Suprapubic skin (tissue), 4 donors: ENCODE measurements at regions not wholly inside any gene's neighbourhood (a gene's known extent, or its start where the extent isn't known, plus 50 kb on each side); places are given as distances from the start of the nearest gene placed in this dataset.

Experiments
- DNase-seq, 2 donors: peaks; one replicate each; pipeline ENCODE4 v3.0.0-alpha.2; 2019; ENCODE audit warnings: low spot score in 2 of 2
- H3K27ac ChIP-seq: fragments of 200-600 bp; sonication (generic); one replicate; pipeline ENCODE4 v1.5.1; 2019
- H3K27me3 ChIP-seq: fragments of 200-600 bp; sonication (generic); one replicate; pipeline ENCODE4 v1.5.1; 2019
- H3K36me3 ChIP-seq: fragments of 200-600 bp; sonication (generic); one replicate; pipeline ENCODE4 v1.5.1; 2019
- H3K4me1 ChIP-seq: fragments of 200-600 bp; sonication (generic); one replicate; pipeline ENCODE4 v1.5.1; 2019
- H3K4me3 ChIP-seq: fragments of 200-600 bp; sonication (generic); one replicate; pipeline ENCODE4 v1.5.1; 2019; ENCODE audit warnings: mild to moderate bottlenecking
- H3K9me3 ChIP-seq: fragments of 200-600 bp; sonication (generic); one replicate; pipeline ENCODE4 v1.5.1; 2019
- CTCF ChIP-seq, 2 donors: fragments of 200-600 bp in 1 of 2; fragments of 450-650 bp in 1 of 2; sonication (generic) in 1 of 2; IDR thresholded peaks; one replicate each; pipeline ENCODE4 v1.5.1; 2016 to 2019; ENCODE audit warnings: antibody characterized with exemption in 2 of 2, mild to moderate bottlenecking in 1 of 2, moderate library complexity in 1 of 2
- EP300 ChIP-seq: sonication (generic); formaldehyde crosslinking; IDR thresholded peaks from one replicate; pipeline ENCODE4 v1.6.1; 2017; ENCODE audit warnings: antibody characterized with exemption
- POLR2A ChIP-seq, 2 donors: fragments of 450-650 bp; IDR thresholded peaks; one replicate each; pipeline ENCODE4 v1.6.1; 2017; ENCODE audit warnings: antibody characterized with exemption in 2 of 2, mild to moderate bottlenecking in 2 of 2, moderate library complexity in 2 of 2
- POLR2AphosphoS5 ChIP-seq, 3 donors: sonication (generic); formaldehyde crosslinking; IDR thresholded peaks; one replicate each; pipeline ENCODE4 v1.6.1; 2017; ENCODE audit warnings: antibody characterized with exemption in 3 of 3
- WGBS: methylation state at CpG from one replicate; pipeline ENCODE4 v1.1.5; 2018; 5-methylcytosine and 5-hydroxymethylcytosine counted together

- H3K4me3 ChIP-seq: no peak overlapping the region
- no peaks in the 10 kb centered on the region for H3K36me3 ChIP-seq
- no peaks in the 10 kb centered on the region for H3K4me1 ChIP-seq
- H3K27me3 ChIP-seq: no peaks in the 10 kb centered on the region
- H3K27ac ChIP-seq: no peak overlapping the region
- TF ChIP-seq EP300 (no peak), POLR2AphosphoS5 (IDR thresholded peaks at IDR 0.05) (no peak), POLR2A (IDR thresholded peaks at IDR 0.05) (no peak), CTCF (IDR thresholded peaks at IDR 0.05) (no peak)
- WGBS: 67% methylated on average over 9 of the region's 9 CpGs
- no peak for DNase-seq
- no peaks in the 10 kb centered on the region for H3K9me3 ChIP-seq
These were observed 204.7 kb downstream of the BCAT1 start for GRCh38 chr12:24743941-24744793.

- Histone ChIP-seq H3K27me3 (no peaks in the 10 kb centered on the region), H3K4me3 (no peak overlapping the region), H3K36me3 (no peaks in the 10 kb centered on the region), H3K4me1 (no peaks in the 10 kb centered on the region), H3K27ac (no peak overlapping the region), H3K9me3 (no peaks in the 10 kb centered on the region)
- WGBS: 78% methylated on average over 5 of the region's 5 CpGs
- DNase-seq: no peak
- TF ChIP-seq POLR2AphosphoS5 (IDR thresholded peaks at IDR 0.05): no peak
- TF ChIP-seq EP300: no peak
- TF ChIP-seq POLR2A (IDR thresholded peaks at IDR 0.05): no peak
- no peak for TF ChIP-seq CTCF (IDR thresholded peaks at IDR 0.05)
These were observed 206.5 kb downstream of the BCAT1 start for GRCh38 chr12:24742378-24742777.

GRCh38 chr12:24741216-24741615, 207.7 kb downstream of the BCAT1 start:
- no peak overlapping the region for H3K4me3 ChIP-seq
- H3K27ac ChIP-seq: no peak overlapping the region
- H3K4me1 ChIP-seq: no peaks in the 10 kb centered on the region
- no peaks in the 10 kb centered on the region for H3K9me3 ChIP-seq
- H3K36me3 ChIP-seq: no peaks in the 10 kb centered on the region
- no peaks in the 10 kb centered on the region for H3K27me3 ChIP-seq
- 90% methylated on average over 9 of the region's 9 CpGs for WGBS
- no peak for DNase-seq
- TF ChIP-seq CTCF (IDR thresholded peaks at IDR 0.05): no peak
- no peak for TF ChIP-seq POLR2A (IDR thresholded peaks at IDR 0.05)
- no peak for TF ChIP-seq EP300
- TF ChIP-seq POLR2AphosphoS5 (IDR thresholded peaks at IDR 0.05): no peak

GRCh38 chr12:24739106-24739779, 209.7 kb downstream of the BCAT1 start:
- Histone ChIP-seq H3K27ac (no peak overlapping the region), H3K27me3 (no peaks in the 10 kb centered on the region), H3K4me3 (no peak overlapping the region), H3K4me1 (no peaks in the 10 kb centered on the region), H3K36me3 (no peaks in the 10 kb centered on the region), H3K9me3 (no peaks in the 10 kb centered on the region)
- TF ChIP-seq EP300 (no peak), CTCF (IDR thresholded peaks at IDR 0.05) (no peak), POLR2A (IDR thresholded peaks at IDR 0.05) (no peak), POLR2AphosphoS5 (IDR thresholded peaks at IDR 0.05) (no peak)
- WGBS: 71% methylated on average over 2 of the region's 2 CpGs
- no peak for DNase-seq

- Histone ChIP-seq H3K4me1 (no peaks in the 10 kb centered on the region), H3K4me3 (no peak overlapping the region), H3K9me3 (no peaks in the 10 kb centered on the region), H3K36me3 (no peaks in the 10 kb centered on the region), H3K27me3 (no peaks in the 10 kb centered on the region), H3K27ac (no peak overlapping the region)
- 91% methylated on average over 2 of the region's 2 CpGs for WGBS
- no peak for DNase-seq
- TF ChIP-seq POLR2A (IDR thresholded peaks at IDR 0.05) (no peak), POLR2AphosphoS5 (IDR thresholded peaks at IDR 0.05) (no peak), EP300 (no peak), CTCF (IDR thresholded peaks at IDR 0.05) (no peak)
These were observed 210.5 kb downstream of the BCAT1 start for GRCh38 chr12:24738441-24738840.
